Rectal smooth muscle tissue (tissue), 1 donor: ENCODE measurements at regions not wholly inside any gene's neighbourhood (a gene's known extent, or its start where the extent isn't known, plus 50 kb on each side); places are given as distances from the start of the nearest gene placed in this dataset.
"Not testable (repeated sequence)": the region's sequence is repeated elsewhere in the genome, so short reads cannot be mapped to it uniquely, and the experiment has no call there.

ENCODE experiments used
- H3K27ac ChIP-seq: one replicate; pipeline ENCODE4 v1.7.0; 2013; ENCODE audit warnings: low read depth, low read length, inconsistent platforms
- H3K27me3 ChIP-seq: one replicate; pipeline ENCODE4 v1.7.0; 2013; ENCODE audit warnings: low read length; ENCODE audit not compliant: control insufficient read depth, insufficient read depth
- H3K36me3 ChIP-seq: one replicate; pipeline ENCODE4 v1.7.0; 2013; ENCODE audit warnings: low read length; ENCODE audit not compliant: control insufficient read depth, insufficient read depth
- H3K4me1 ChIP-seq: one replicate; pipeline ENCODE4 v1.7.0; 2013; ENCODE audit warnings: low read length; ENCODE audit not compliant: control insufficient read depth, insufficient read depth
- H3K4me3 ChIP-seq: one replicate; pipeline ENCODE4 v1.7.0; 2013; ENCODE audit warnings: low read length
- H3K9ac ChIP-seq: one replicate; pipeline ENCODE4 v1.7.0; 2013; ENCODE audit warnings: low read length

GRCh38 chr16:29074554-29075402, 89.9 kb downstream of the LAT start:
- H3K27ac ChIP-seq, result peak overlapping the region; percentile 79
- not testable (repeated sequence) for H3K9ac ChIP-seq

GRCh38 chr16:29062235-29062634, 77.4 kb downstream of the LAT start:
- H3K9ac ChIP-seq, H3K4me1 ChIP-seq, H3K4me3 ChIP-seq, H3K27me3 ChIP-seq, H3K36me3 ChIP-seq, H3K27ac ChIP-seq: not testable (repeated sequence)

More at GRCh38 chr16:29074554-29075402, 89.9 kb downstream of the LAT start:
- H3K4me3 ChIP-seq, result peak overlapping the region; percentile 47
- H3K4me1 ChIP-seq, H3K27me3 ChIP-seq, H3K36me3 ChIP-seq: not testable (repeated sequence)

- not testable (repeated sequence) for H3K27ac ChIP-seq, H3K9ac ChIP-seq, H3K27me3 ChIP-seq, H3K4me1 ChIP-seq, H3K4me3 ChIP-seq, H3K36me3 ChIP-seq
Observed at GRCh38 chr16:29061467-29061921, 76.6 kb downstream of the LAT start.

- H3K27ac ChIP-seq, H3K9ac ChIP-seq, H3K27me3 ChIP-seq, H3K4me1 ChIP-seq, H3K4me3 ChIP-seq, H3K36me3 ChIP-seq: not testable (repeated sequence)
Observed at GRCh38 chr16:29060022-29060810, 75.4 kb downstream of the LAT start.

- H3K9ac ChIP-seq, H3K4me1 ChIP-seq, H3K27me3 ChIP-seq, H3K27ac ChIP-seq, H3K36me3 ChIP-seq, H3K4me3 ChIP-seq: not testable (repeated sequence)
Observed at GRCh38 chr16:29059575-29059974, 74.7 kb downstream of the LAT start.
